NCI-H774 (cell line): ENCODE measurements at regions not wholly inside any gene's neighbourhood (a gene's known extent, or its start where the extent isn't known, plus 50 kb on each side); places are given as distances from the start of the nearest gene placed in this dataset.
A peak's percentile ranks its signal among the peaks of the same experiment; 100 is the strongest.
"Not testable (repeated sequence)": the region's sequence is repeated elsewhere in the genome, so short reads cannot be mapped to it uniquely, and the experiment has no call there.

ENCODE experiments used
- DNase-seq: peaks from one replicate; lab custom pipeline; 2025; lab: John Stamatoyannopoulos, UW

DNA sequence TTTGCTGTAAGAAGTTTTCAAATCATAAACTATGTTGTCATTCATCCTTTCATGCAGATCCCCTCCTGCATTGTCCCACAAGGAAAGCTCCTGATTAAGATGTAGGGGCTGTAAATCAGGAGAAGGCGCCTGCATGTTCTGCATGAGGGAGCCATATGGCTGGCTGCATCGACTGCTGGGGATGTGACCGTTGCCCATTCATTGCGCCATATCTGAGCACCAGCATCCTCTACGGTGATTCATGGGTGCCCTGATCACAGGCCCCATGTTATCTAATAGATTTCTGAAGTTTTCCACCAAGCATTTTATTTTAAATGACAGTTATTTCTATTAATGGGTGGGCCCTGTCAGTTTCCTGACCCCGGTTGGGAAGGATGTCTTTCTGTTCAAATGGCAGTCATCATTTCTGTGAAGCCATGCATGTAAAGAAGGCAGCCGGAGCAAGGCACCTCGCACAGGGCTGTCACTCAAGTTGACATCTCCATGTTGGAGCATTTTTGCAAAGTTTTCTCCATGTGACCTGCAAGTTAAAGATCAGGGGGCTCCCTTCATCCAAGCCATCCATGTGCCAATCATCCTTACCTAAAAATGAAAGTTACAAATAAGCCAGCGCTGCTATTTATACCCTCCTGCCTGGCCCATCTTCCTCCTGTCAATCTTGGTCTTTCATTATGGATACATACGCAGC lies 128.8 kb downstream of the TEX36 start:
- no peak for DNase-seq

DNA sequence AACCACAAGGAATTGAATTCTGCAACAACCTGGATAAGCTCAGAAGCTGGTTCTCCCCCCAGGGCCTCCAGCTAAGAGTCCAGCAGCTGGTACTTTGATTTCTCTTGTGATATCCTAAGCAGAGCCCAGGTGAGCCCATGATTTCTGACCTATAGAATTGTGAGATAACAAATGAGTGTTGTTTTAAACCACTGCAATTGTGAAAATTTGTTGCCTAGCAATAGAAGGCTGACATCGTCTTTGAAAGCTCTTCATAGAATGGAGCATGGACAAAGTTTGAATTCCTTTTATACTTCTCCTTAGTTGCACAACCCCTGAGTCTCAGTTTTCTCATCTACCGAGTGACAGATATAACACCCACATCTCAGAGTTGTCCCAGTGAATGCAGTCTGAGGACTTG lies 129.9 kb downstream of the TEX36 start:
- DNase-seq: no peak

DNA sequence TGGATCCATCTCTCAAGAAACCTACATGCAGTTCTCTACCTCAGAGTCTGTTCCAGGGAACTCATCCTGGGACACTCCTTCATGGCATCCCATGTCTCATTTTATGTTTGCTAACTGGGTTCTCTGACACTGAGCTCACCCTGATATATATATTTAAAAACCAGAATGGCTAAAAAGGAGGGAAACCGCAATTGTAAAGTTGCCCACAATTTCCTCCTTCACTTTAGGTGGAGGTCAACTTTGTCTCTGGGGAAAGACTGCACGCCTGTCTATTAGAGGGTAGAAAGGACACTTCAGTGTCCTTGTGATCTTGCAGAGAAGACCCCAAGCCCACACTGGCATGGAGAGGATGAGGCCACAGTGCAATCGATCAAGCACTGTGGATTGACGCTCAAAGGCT lies 131.7 kb downstream of the TEX36 start:
- DNase-seq: no peak

DNA sequence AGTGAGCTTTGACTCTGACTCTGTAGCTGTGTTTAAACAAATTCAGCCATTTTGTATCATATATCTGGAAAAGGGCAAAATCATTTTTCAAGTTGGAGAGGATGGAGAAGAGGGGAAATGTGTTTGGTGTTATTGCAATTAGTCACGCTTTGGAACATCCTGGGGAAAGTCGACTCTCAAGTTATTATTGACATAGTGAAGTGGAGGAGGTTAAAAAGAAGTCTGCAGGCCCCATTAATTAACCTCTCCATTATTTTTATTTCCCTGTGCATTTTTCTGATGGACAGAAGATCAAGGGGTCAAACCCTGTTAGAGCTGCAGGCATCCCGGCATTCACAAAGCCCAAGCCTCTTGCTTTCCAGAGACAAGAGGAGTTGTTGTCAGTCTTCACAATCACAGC lies 132.6 kb downstream of the TEX36 start:
- DNase-seq: no peak

DNA sequence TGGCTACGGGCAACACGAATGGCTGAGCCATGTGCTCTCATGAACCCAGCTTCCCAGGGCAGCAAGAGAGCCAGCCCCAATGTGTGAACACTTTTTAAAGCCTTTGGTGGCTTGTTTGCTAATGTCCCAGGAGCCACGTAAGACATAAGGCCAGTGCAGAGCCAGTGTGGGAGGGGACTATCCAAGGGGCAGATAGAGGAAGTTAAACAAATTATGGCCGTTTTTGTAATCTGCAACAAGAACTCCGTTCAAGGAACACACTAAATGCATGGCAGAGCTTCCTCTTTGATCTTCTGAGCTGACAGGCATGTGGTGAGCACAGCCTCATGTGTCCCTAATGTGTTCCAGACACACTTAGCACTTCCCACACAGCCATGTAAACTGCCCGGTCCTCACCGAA lies 133.3 kb downstream of the TEX36 start:
- DNase-seq: no peak

DNA sequence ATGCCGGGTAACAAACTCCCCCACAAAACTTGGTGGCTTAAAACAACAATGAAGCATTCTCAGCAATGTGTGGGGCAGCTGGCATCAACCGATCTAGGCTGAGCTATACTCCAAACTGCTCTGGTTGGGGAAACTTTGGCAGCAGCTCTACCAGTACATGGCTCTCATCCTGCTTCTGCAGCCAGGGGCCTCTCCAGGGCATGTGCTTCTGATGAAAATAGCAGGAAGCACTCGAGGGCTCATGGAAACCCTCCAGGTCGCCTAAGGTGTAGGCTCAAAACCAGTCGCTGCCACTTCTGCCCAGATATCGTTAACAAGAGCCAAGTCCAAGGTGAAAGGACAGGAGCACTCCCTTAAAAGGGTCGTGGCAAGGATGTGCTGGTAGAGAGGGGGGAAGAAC lies 134.1 kb downstream of the TEX36 start:
- no peak for DNase-seq

DNA sequence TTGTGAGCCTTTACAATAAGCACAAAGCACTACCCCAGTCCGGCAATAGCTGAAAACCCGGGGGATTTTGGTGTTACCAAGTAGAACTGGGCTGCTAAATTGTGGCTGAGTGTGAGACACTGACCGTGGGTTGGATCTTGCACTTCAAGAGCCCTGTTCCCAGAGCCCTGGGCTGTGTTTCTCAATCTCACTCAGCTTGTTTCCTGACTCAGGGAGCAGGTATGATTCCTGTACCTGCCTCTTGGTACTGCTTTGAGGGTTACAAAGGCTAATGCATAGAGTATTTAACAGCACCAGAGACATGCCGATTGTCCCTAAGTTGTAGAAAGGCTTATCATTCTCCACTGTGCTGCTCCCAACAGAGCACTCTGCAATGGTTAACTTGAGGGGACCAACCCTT lies 134.6 kb downstream of the TEX36 start:
- no peak for DNase-seq

DNA sequence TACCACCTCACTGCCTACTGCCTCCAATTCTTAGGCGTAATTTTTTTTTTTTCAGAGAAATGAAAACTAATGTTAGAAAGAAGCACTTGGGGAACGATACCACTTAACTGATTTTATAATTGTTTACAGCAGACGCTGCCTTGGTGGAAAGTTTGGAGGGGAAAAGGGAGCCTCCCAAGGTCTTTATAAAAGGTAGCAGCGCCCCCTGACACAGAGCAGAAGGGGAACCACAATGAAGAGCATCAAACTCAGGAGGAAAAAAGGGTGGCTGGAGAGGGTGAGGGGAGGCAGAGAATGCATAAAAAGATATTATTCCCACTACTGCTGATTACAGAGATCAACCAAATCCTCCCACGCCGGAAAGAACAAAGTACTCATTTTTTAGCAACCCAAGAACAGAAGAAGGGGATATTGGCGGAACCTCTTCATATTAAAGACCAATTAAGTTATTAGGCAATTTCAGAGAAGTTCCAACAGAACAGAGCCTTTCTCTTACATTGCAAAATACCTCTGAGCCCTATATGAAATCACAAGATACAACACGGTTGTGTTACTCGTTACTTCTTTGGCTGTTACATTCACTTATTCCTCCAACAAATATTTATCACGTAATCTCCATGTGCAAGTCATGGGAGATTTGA lies 135.8 kb downstream of the TEX36 start:
- DNase-seq: no peak

DNA sequence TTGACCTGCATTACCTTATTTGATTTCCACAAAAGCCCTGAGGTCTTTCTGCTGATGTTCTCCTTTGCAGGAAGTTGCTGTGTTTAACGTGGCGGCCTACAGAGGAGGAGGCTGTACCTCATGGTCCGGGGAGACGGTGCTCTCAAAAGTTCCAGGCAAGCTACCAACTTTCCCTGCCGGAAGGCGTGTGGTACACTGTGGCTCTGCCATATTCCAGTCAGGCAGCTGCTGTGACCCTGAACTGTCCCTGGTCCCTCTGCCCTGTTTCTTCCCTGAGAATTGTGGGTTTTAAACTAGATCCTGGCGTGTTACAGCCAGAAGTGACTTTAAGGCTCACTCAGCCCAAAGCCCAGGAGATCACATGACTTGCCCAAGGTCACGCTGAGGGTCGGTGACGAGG lies 139.2 kb downstream of the TEX36 start:
- DNase-seq: no peak

DNA sequence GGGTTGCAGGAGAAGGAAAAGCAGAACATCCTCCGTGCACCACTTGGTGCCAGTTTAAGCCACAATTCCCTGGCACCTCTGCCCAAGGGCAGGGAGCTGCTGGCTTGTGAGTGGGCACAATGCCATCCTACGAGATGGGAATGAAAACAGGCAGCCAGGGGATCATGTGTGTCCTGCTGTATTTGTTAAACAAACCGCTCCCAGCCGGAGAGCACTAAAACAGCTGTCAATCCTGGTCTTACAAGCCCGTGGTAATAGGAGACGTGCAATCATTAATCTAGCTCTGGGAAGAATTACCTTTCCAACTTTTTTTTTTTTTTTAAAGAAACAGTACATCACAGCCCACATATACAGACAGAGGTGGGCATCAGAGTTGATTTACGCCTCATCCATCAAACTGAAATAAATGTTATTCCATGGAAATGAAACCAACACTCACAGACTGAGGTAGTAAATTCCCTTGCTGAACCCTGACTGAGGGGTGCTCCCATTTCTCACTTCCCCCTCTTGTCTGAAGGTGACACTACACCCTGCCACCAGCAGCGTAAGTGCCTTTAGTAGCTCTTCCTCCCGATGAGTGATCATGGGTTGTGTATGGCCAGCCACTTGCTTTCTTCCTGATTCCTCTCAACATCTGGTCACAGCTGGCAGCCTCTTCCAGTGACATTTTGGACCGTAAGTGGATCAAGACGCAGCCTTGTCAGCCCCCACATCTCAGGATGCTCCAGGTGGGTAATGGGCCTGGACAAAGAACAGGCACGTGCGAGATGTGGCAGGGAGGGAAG lies 143.8 kb downstream of the TEX36 start:
- peak; percentile 28 for DNase-seq

DNA sequence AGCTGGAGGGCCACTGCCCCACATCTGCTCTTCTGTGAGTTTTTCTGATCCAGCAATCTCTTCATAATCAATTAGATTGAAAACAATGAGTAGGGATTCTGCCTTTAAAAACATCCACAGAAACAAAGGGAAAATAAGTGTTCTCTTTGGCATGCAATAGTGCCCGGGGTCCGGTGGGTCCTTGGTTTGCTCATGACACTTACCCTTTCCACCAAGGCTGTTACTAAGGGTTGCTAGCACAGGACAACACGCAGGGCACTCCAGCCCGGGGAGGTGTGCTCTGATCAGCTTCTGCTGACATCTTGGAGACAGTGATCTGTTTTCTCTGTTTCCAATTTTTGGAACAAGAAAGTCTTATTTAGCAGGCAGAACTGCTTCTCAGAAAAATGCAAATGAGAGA lies 146.7 kb downstream of the TEX36 start:
- DNase-seq: no peak

DNA sequence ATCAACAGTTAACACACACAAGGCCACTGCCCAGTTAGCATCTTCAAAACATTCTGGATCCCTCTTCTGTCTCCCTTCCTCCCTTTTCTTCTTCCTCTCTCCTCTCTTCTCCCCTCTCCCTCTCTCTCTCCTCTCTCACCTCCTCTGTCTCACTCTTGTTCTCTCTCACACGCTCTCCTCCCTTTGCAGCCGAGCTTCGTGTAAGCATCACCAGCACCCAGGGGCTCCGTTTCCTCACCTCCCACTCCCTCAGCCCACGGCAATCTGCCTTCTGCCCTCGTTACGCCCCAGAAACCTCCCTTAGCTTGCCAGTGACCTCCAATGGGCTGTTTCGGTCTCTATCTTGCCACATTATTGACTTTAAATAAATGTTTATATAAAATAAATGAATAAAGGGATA lies 147.4 kb downstream of the TEX36 start:
- DNase-seq: no peak

DNA sequence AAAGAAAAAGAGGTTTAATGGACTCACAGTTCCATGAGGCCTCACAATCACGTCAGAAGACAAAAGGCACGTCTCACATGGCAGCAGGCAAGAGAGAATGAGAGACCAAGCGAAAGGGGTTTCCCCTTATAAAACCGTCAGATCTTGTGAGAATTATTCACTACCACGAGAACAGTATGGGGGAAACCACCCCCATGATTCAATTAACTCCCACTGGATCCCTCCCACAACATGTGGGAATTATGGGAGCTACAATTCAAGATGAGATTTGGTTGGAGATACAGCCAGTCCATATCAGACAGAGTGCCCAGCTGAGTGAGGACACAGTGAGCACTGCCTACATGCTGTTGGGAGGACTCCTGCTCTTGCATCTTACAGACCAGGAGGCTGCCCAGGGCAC lies 148.4 kb downstream of the TEX36 start:
- DNase-seq: no peak

DNA sequence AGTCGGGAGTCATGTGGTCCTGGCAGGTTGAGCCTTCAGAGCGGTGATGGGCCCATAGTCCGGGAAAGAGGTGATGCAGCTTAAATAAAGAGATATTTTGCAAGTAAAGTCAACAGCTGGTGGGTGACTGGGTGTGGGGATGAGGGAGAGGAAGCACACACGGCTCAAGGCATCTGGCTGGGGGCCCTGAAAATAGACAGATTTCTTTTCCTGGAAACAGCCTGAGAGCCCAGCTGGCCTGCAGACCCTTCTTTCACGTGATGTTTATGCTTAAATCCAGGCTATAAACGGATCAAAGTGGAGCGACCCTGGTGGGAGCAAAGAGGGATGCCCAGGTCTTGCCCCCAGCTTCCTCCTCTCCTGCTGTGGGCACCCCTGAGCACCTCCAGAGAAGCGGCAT lies 149.1 kb downstream of the TEX36 start:
- no peak for DNase-seq

DNA sequence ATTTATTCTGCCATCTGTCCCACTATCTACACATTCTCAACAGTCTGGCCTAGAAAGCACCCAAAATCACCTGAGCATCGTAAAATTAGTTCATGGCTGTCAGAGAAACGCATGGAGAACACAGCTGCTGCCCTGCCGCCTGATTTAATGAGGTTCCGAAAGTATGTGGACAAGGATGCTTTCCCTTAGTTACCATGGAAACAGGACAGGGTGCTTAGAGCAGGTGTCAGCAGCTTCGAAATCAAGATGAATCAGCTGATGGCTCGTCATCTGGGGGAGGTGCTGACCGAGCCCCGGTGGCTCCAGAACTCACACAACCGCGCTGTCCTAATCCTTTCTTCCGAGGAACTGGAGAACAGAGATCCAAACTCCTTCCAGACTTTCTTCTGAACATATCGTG lies 151.5 kb downstream of the TEX36 start:
- peak; percentile 48 for DNase-seq

DNA sequence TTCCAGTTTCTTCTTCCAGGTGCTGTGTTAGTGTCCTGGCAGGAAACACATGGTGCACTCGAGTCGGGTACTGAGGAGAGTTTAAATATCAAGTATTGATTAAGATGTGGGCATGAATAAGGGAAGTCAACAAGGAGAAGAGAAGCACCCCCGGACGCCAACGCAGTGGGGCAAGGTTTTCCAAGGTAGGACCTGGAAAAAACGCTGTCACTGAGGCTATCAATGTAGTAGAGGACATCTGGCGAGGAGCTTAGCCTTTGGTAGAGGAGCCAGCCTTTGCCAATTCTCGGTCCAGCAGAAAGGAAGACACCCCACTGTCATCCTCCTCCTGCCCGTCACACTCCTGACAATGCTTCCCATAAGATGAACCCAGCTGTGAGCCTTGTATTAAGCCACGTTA lies 159.6 kb downstream of the TEX36 start:
- no peak for DNase-seq

DNA sequence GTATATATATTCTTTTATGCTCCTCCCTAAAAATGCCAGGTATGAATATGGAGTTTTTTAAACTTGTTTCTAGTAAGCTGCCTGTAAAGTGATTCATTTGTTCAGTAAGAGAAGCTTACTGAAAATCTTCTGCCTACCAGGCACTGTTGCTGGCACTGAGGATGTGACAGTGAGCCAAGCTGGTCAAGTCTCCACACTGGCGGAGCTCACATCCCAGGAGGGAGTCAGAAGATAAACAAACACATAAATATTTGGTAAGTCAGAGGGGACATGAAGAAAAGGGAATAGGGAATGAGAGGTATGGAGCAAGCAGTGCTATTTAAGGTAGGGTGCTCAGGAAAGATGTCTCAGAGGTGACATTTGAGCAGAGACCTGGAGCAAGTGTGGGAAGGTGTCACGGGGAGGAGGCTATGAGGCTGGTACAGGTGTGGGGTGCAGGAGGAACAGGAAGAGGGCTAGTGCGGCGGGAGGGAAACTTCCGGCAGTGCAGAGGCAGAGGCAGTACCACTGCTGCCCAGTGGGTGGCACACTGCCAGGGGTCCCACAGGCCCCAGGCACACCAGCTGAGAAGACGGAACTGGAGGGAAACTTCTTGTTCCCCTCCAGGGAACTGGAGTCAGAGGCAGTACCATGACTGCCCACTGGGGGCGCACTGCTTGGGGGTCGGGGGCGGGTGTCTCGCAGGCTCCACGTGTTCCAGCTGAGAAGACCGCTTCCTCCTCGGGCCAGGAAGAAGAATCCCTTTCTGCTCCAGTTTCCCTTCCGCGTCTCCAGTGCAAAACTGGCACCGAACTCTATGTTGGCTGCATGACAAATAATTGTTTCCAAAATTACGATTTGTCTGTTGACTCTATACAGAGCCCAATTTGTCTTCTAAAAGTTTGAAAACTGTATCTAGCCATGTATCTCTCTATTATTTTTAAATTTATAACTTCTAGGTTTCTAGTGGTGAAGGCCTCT lies 161.0 kb downstream of the TEX36 start:
- DNase-seq: no peak

DNA sequence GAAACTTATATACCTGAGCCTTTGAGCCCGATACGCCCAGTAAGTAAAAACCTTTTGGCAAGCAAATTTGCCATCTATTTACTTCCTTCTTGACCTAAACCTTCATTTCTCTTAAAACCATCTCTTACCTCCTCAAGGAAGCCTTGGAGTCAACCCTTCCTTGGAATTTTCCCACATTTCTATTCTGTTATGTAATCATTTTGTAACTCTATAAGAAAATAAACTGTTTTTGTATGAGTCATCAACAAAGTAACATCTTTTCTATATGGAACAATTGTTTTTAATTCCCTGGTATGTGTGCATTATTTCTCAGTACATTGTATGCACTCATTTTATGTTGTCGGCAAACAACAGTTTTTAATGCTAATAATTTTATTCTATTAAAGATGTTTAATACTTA lies 162.0 kb downstream of the TEX36 start:
- no peak for DNase-seq

DNA sequence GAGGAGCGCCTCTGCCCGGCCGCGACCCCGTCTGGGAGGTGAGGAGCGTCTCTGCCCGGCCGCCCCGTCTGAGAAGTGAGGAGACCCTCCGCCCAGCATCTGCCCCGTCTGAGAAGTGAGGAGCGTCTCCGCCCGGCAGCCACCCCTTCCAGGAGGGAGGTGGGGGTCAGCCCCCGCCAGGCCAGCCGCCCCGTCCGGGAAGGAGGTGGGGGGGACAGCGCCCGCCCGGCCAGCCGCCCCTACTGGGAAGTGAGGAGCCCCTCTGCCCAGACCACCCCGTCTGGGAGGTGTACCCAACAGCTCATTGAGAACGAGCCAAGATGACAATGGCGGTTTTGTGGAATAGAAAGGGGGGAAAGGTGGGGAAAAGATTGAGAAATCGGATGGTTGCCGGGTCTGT lies 164.6 kb downstream of the TEX36 start:
- not testable (repeated sequence) for DNase-seq

DNA sequence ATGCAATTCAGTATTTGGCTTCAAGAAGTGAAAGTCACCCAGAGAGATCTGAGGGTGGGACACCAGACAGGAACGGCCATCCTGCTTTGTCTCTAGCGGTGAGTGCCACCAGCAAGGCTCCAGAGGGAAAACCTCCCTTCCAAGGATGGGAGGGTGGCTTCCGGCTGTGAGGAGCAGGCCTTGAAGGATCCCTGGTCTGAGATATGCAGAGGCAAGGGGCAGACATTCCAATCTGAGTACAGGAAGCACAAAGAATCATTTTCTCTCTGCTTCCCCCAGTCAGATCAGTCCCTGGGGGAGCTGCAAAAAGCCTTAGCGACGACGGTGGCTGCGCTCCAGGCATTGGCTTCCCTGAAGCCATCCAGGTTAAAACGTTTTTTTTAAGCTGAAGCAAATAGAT lies 167.4 kb downstream of the TEX36 start:
- no peak for DNase-seq

DNA sequence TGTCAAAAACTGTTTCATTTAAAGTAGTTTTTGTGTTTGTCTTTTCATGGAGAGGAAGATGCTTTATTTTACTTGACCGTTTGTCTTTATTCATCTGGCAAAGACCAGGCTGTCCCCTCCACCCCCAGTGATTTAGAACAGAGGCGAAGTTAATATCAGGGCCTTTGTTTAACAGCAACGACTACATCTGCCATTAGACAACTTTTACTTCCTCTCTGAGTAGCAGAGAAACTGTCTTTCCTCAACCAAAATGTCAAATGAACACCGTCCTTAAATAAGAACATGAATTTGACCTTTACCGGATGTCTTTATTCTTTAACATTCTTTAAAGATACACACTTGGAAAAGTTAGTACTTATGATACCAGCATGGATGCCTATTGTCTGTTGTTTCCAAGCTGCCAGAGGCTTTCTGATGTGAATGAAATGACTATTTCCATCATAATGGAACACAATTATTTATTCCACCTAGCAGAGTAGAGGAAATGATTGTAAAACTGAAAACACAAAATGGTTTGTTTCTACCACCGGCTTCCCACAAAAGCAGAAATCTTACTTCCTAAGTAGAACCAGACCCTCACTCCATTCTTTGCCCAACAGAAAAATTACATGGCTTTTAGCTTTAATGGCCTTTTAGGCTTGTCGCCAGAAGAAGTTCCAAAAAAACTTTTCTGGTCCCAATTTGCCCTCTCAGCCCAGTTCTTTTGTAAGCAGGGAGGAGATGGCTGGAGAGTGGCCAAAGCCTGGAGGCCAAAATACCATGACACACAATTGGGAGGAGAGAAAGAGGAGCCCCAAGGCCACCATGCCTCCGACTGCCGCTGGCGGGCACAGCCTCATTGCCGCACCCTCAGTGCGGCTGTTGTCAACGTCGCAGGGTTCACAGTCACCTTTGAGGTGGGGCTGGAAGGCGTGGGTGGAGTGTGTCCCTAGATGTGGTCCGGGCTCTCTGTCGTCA lies 168.5 kb downstream of the TEX36 start:
- no peak for DNase-seq
